ENCODE measurements at regions not wholly inside any gene's neighbourhood (a gene's known extent, or its start where the extent isn't known, plus 50 kb on each side); places are given as distances from the start of the nearest gene placed in this dataset.

- no peak for TF ChIP-seq POLR2A (IDR thresholded peaks at IDR 0.05)
- peak in 1 of 2 donors; percentile 51 for TF ChIP-seq POLR2AphosphoS5 (IDR thresholded peaks at IDR 0.05; ENCODE audit: insufficient read depth in 1 of 2, low read depth in 1 of 2)
Observed at GRCh38 chr1:58881471-58881994, 97.7 kb upstream of the JUN start.

GRCh38 chr1:58882322-58882948 is 98.6 kb upstream of the JUN start:
- intact Hi-C loops (cut with DNase I), result loop anchor here (10.0 kb wide), 1 partner anchor 68 kb away; no protein-coding TSS in a partner anchor
- Histone ChIP-seq H3K27ac (no peak overlapping the region), H3K4me1 (peaks cover 59% of the 10 kb centered on the region), H3K9me3 (no peaks in the 10 kb centered on the region), H3K36me3 (no peaks in the 10 kb centered on the region), H3K27me3 (no peaks in the 10 kb centered on the region), H3K4me3 (no peak overlapping the region)
- TF ChIP-seq POLR2A (IDR thresholded peaks at IDR 0.05) (no peak), CTCF (IDR thresholded peaks at IDR 0.05) (no peak), POLR2AphosphoS5 (IDR thresholded peaks at IDR 0.05; ENCODE audit: insufficient read depth in 1 of 2, low read depth in 1 of 2) (no peak)
- DNase-seq (ENCODE audit: extremely low spot score in 2 of 2), result no peak

More at GRCh38 chr1:58881471-58881994, 97.7 kb upstream of the JUN start:
- Histone ChIP-seq H3K4me1 (peaks cover 50% of the 10 kb centered on the region), H3K9me3 (no peaks in the 10 kb centered on the region), H3K4me3 (no peak overlapping the region), H3K36me3 (no peaks in the 10 kb centered on the region), H3K27ac (no peak overlapping the region), H3K27me3 (no peaks in the 10 kb centered on the region)
- DNase-seq (ENCODE audit: extremely low spot score in 2 of 2), result no peak
- intact Hi-C loops (cut with DNase I), result loop anchor here (10.0 kb wide), 1 partner anchor 67 kb away; no protein-coding TSS in a partner anchor

- peak in 1 of 2 donors; percentile 89 for TF ChIP-seq POLR2AphosphoS5 (IDR thresholded peaks at IDR 0.05; ENCODE audit: insufficient read depth in 1 of 2, low read depth in 1 of 2)
- no peak for TF ChIP-seq CTCF (IDR thresholded peaks at IDR 0.05)
- no peak for TF ChIP-seq POLR2A (IDR thresholded peaks at IDR 0.05)
- DNase-seq (ENCODE audit: extremely low spot score in 2 of 2), result no peak
- peaks cover 66% of the 10 kb centered on the region for H3K4me1 ChIP-seq
- no peaks in the 10 kb centered on the region for H3K27me3 ChIP-seq
- H3K4me3 ChIP-seq, result no peak overlapping the region
- H3K9me3 ChIP-seq, result no peaks in the 10 kb centered on the region
- intact Hi-C loops (cut with DNase I), result loop anchor here (10.0 kb wide), 1 partner anchor 68 kb away; no protein-coding TSS in a partner anchor
- H3K36me3 ChIP-seq, result no peaks in the 10 kb centered on the region
- H3K27ac ChIP-seq, result peak overlapping the region; percentile 74
Observed at GRCh38 chr1:58883037-58883887, 99.4 kb upstream of the JUN start.

- H3K4me1 ChIP-seq, result peaks cover 66% of the 10 kb centered on the region
- H3K4me3 ChIP-seq, result no peak overlapping the region
- no peak for DNase-seq (ENCODE audit: extremely low spot score in 2 of 2)
- intact Hi-C loops (cut with DNase I), result loop anchor here (10.0 kb wide), 1 partner anchor 69 kb away; no protein-coding TSS in a partner anchor
- no peaks in the 10 kb centered on the region for H3K27me3 ChIP-seq
- no peak for TF ChIP-seq POLR2AphosphoS5 (IDR thresholded peaks at IDR 0.05; ENCODE audit: insufficient read depth in 1 of 2, low read depth in 1 of 2)
- no peak for TF ChIP-seq POLR2A (IDR thresholded peaks at IDR 0.05)
- no peak for TF ChIP-seq CTCF (IDR thresholded peaks at IDR 0.05)
- no peaks in the 10 kb centered on the region for H3K36me3 ChIP-seq
- peak overlapping the region; percentile 74 for H3K27ac ChIP-seq
- H3K9me3 ChIP-seq, result no peaks in the 10 kb centered on the region
Observed at GRCh38 chr1:58883888-58884482, 100.1 kb upstream of the JUN start.
